B cell (primary cell): ENCODE measurements at regions not wholly inside any gene's neighbourhood (a gene's known extent, or its start where the extent isn't known, plus 50 kb on each side); places are given as distances from the start of the nearest gene placed in this dataset.

ENCODE experiments used
- ATAC-seq: fragments of 200-7000 bp; cut with Tn5 transposase; one replicate; pipeline ENCODE4 v1.10.0; 2021; ENCODE audit warnings: low read depth, mild to moderate bottlenecking, moderate number of reproducible peaks, moderate library complexity
- CTCF ChIA-PET: fragments of 350-600 bp; sonication (Branson Sonifier 250); formaldehyde crosslinking; loops from one replicate; lab custom pipeline; 2021; ENCODE audit warnings: antibody characterized with exemption, inconsistent platforms; lab: Charles Lee
- POLR2A ChIA-PET: fragments of 350-600 bp; sonication (Branson Sonifier 250); formaldehyde crosslinking; loops from one replicate; lab custom pipeline; 2021; ENCODE audit warnings: antibody characterized with exemption; lab: Charles Lee
- DNase-seq: peaks from one replicate; pipeline ENCODE4 v3.0.0; 2013
- H2AFZ ChIP-seq: 2 replicates; pipeline ENCODE4 v1.6.1; 2012; ENCODE audit warnings: mild to moderate bottlenecking, low read depth, low read length; ENCODE audit not compliant: insufficient read depth, poor library complexity, severe bottlenecking
- H3K27ac ChIP-seq, 2 donors: 1 replicate in 1 of 2; 2 replicates in 1 of 2; pipeline ENCODE4 v1.5.1; 2012 to 2013; ENCODE audit warnings: low read length in 2 of 2, mild to moderate bottlenecking in 2 of 2, moderate library complexity in 1 of 2
- H3K27me3 ChIP-seq, 4 experiments: fragments of 200-600 bp in 1 of 4; sonication (generic) in 1 of 4; replicated peaks in 1 of 4; 1 replicate in 2 of 4; 2 replicates in 2 of 4; pipeline versions ENCODE4 v1.6.1 to v1.7.0; 2013 to 2016; ENCODE audit warnings: low read length in 3 of 4, mild to moderate bottlenecking in 2 of 4, mixed read lengths in 1 of 4, moderate library complexity in 1 of 4; ENCODE audit not compliant: insufficient read depth in 4 of 4, control insufficient read depth in 3 of 4; ENCODE audit errors: control extremely low read depth in 1 of 4
- H3K36me3 ChIP-seq, 2 experiments: replicated peaks in 1 of 2; 1 replicate in 1 of 2; 2 replicates in 1 of 2; pipeline versions ENCODE4 v1.6.1 to v1.7.1; 2013; ENCODE audit warnings: low read length in 1 of 2; ENCODE audit not compliant: insufficient read depth in 2 of 2, control insufficient read depth in 1 of 2; ENCODE audit errors: control extremely low read depth in 1 of 2, extremely low read depth in 1 of 2
- H3K4me1 ChIP-seq, 2 donors: fragments of 200-600 bp in 1 of 2; sonication (generic) in 1 of 2; 1 replicate in 1 of 2; 2 replicates in 1 of 2; pipeline versions ENCODE4 v1.5.1 to v1.6.1; 2013 to 2017; ENCODE audit warnings: low read length in 2 of 2; ENCODE audit not compliant: control insufficient read depth in 2 of 2, insufficient read depth in 2 of 2
- H3K4me2 ChIP-seq: replicated peaks from 2 replicates; pipeline ENCODE3; 2012; ENCODE audit warnings: mild to moderate bottlenecking, low read depth, low read length; ENCODE audit not compliant: poor library complexity, severe bottlenecking
- H3K4me3 ChIP-seq, 5 experiments: fragments of 200-600 bp in 1 of 5; sonication (generic) in 1 of 5; 1 replicate in 3 of 5; 2 replicates in 2 of 5; pipeline versions ENCODE4 v1.5.1 to v1.7.0; 2011 to 2016; ENCODE audit warnings: low read length in 4 of 5, mild to moderate bottlenecking in 4 of 5, low read depth in 2 of 5, control low read depth in 1 of 5, moderate library complexity in 1 of 5; ENCODE audit not compliant: insufficient read depth in 1 of 5; ENCODE audit errors: control extremely low read depth in 1 of 5, extremely low read depth in 1 of 5
- H3K79me2 ChIP-seq: fragments of 200-600 bp; sonication (generic); one replicate; pipeline ENCODE4 v1.6.0; 2016; ENCODE audit warnings: low read length; ENCODE audit not compliant: control insufficient read depth, insufficient read depth
- H3K9ac ChIP-seq: fragments of 200-600 bp; sonication (generic); 2 replicates; pipeline ENCODE4 v1.6.1; 2017; ENCODE audit warnings: mild to moderate bottlenecking, low read length, moderate library complexity
- H3K9me3 ChIP-seq, 3 donors: one replicate each; pipeline versions ENCODE4 v1.6.1 to v1.7.1; 2013; ENCODE audit warnings: low read length in 2 of 3; ENCODE audit not compliant: control insufficient read depth in 2 of 3, insufficient read depth in 1 of 3; ENCODE audit errors: control extremely low read depth in 1 of 3
- H4K20me1 ChIP-seq: 2 replicates; pipeline ENCODE4 v1.6.0; 2012; ENCODE audit warnings: mild to moderate bottlenecking, low read length; ENCODE audit not compliant: insufficient read depth, control insufficient read depth, poor library complexity, severe bottlenecking
- H3K27ac Mint-ChIP-seq: one replicate; pipeline ENCODE4 v1.8.0; 2021; ENCODE audit warnings: mixed read lengths
- H3K27me3 Mint-ChIP-seq: one replicate; pipeline ENCODE4 v1.8.0; 2021; ENCODE audit warnings: mixed read lengths
- H3K4me1 Mint-ChIP-seq: one replicate; pipeline ENCODE4 v1.8.0; 2021; ENCODE audit warnings: mixed read lengths
- H3K4me3 Mint-ChIP-seq: one replicate; pipeline ENCODE4 v1.8.0; 2021; ENCODE audit warnings: mixed read lengths
- H3K9me3 Mint-ChIP-seq: one replicate; pipeline ENCODE4 v1.8.0; 2022; ENCODE audit warnings: mixed read lengths; ENCODE audit not compliant: insufficient read depth
- CTCF ChIP-seq: fragments of 200-600 bp; IDR thresholded peaks from one replicate; pipeline ENCODE4 v1.8.0; 2022; ENCODE audit warnings: antibody characterized with exemption, mild to moderate bottlenecking
- EZH2 ChIP-seq: IDR thresholded peaks from 2 replicates; pipeline ENCODE4 v1.6.1; 2012; ENCODE audit warnings: borderline replicate concordance, low read depth, mild to moderate bottlenecking, moderate library complexity, low read length; ENCODE audit not compliant: insufficient read depth, poor library complexity, severe bottlenecking
- WGBS: methylation state at CpG from one replicate; pipeline ENCODE4 v1.1.5; 2013; ENCODE audit warnings: missing lambda C conversion rate; ENCODE audit not compliant: insufficient coverage; 5-methylcytosine and 5-hydroxymethylcytosine counted together
- intact Hi-C: fragments of 100-400 bp; cut with micrococcal nuclease; formaldehyde crosslinking; loops from one replicate; pipeline ENCODE4 v1.10.0; 2022

GRCh38 chr13:74218291-74218690 is 84.1 kb upstream of the KLF12 start:
- Histone ChIP-seq H3K9me3 (peaks cover 0 to 1% (median 0%) of the 10 kb centered on the region in 3 donors), H3K36me3 (no peaks in the 10 kb centered on the region), H3K4me1 (no peaks in the 10 kb centered on the region), H3K4me2 (no peak overlapping the region), H3K9ac (no peak overlapping the region), H4K20me1 (no peaks in the 10 kb centered on the region), H3K27ac (no peak overlapping the region), H3K4me3 (no peak overlapping the region), H3K79me2 (no peaks in the 10 kb centered on the region), H2AFZ (no peak overlapping the region), H3K27me3 (peaks cover 0 to 8% (median 2%) of the 10 kb centered on the region in 4 experiments)
- TF ChIP-seq EZH2 = no peak
- TF ChIP-seq CTCF = no peak
- intact Hi-C loops = no loop called here
- 94% methylated on average over 4 of the region's 7 CpGs for WGBS
- Mint-ChIP-seq H3K4me3 (no peak overlapping the region), H3K27me3 (peaks cover 16% of the 10 kb centered on the region), H3K4me1 (no peaks in the 10 kb centered on the region), H3K27ac (no peak overlapping the region), H3K9me3 (no peaks in the 10 kb centered on the region)
- DNase-seq = no peak
- CTCF ChIA-PET = interaction anchor here (0.7 to 0.8 kb wide), 2 partner anchors 30 to 49 kb away, joined by 3 to 4 read pairs; no protein-coding TSS in a partner anchor
- POLR2A ChIA-PET = no interaction called here
- no peak for ATAC-seq

- no peak overlapping the region for H3K9ac ChIP-seq
- no peak overlapping the region for H3K4me2 ChIP-seq
- no peaks in the 10 kb centered on the region for H3K79me2 ChIP-seq
- H3K27ac ChIP-seq = no peak overlapping the region
- H3K4me1 ChIP-seq = no peaks in the 10 kb centered on the region
- no peaks in the 10 kb centered on the region for H3K9me3 Mint-ChIP-seq
- no peak overlapping the region for H3K4me3 Mint-ChIP-seq
- peaks cover 0 to 1% (median 0%) of the 10 kb centered on the region in 3 donors for H3K9me3 ChIP-seq
- H2AFZ ChIP-seq = no peak overlapping the region
- intact Hi-C loops = no loop called here
- H3K36me3 ChIP-seq = no peaks in the 10 kb centered on the region
- H3K27me3 Mint-ChIP-seq = peaks cover 16% of the 10 kb centered on the region
- CTCF ChIA-PET = no interaction called here
- H3K4me1 Mint-ChIP-seq = no peaks in the 10 kb centered on the region
- 100% methylated on average over 1 of the region's 1 CpG for WGBS
- no peak overlapping the region for H3K27ac Mint-ChIP-seq
- no peaks in the 10 kb centered on the region for H4K20me1 ChIP-seq
- ATAC-seq (no peak), DNase-seq (no peak)
- H3K27me3 ChIP-seq = peaks cover 0 to 8% (median 2%) of the 10 kb centered on the region in 4 experiments
- POLR2A ChIA-PET = no interaction called here
- H3K4me3 ChIP-seq = no peak overlapping the region
- TF ChIP-seq CTCF (no peak), EZH2 (no peak)
Measured at GRCh38 chr13:74217811-74218210, 83.6 kb upstream of the KLF12 start.
